Fibroblast of mammary gland (primary cell): ENCODE measurements at regions not wholly inside any gene's neighbourhood (a gene's known extent, or its start where the extent isn't known, plus 50 kb on each side); places are given as distances from the start of the nearest gene placed in this dataset.

Source experiments
- DNase-seq: peaks from one replicate; pipeline ENCODE4 v3.0.0-alpha.2; 2010; ENCODE audit warnings: low read depth
- H3K4me3 ChIP-seq: 2 replicates; pipeline ENCODE4 v1.5.1; 2011; ENCODE audit warnings: low read depth, mild to moderate bottlenecking, low read length, moderate library complexity; ENCODE audit not compliant: control insufficient read depth
- CTCF ChIP-seq: conservative IDR thresholded peaks from 2 replicates; pipeline ENCODE4 v1.5.1; 2011; ENCODE audit warnings: low read depth, low read length, inconsistent platforms; ENCODE audit not compliant: control insufficient read depth, insufficient read depth

- DNase-seq, result no peak
- no peak for TF ChIP-seq CTCF
- H3K4me3 ChIP-seq, result no peak overlapping the region
These were observed 122.8 kb downstream of the TMEM18 start for GRCh38 chr2:554444-554843.

GRCh38 chr2:552906-553305, 124.3 kb downstream of the TMEM18 start:
- TF ChIP-seq CTCF, result no peak
- H3K4me3 ChIP-seq, result no peak overlapping the region
- no peak for DNase-seq

GRCh38 chr2:551621-552020, 125.6 kb downstream of the TMEM18 start:
- DNase-seq, result no peak
- no peak for TF ChIP-seq CTCF
- no peak overlapping the region for H3K4me3 ChIP-seq

- no peak overlapping the region for H3K4me3 ChIP-seq
- TF ChIP-seq CTCF, result no peak
- DNase-seq, result no peak
These were observed 126.2 kb downstream of the TMEM18 start for GRCh38 chr2:550860-551567.

GRCh38 chr2:545711-546650, 131.2 kb downstream of the TMEM18 start:
- TF ChIP-seq CTCF, result no peak
- H3K4me3 ChIP-seq, result no peak overlapping the region
- DNase-seq, result no peak

- TF ChIP-seq CTCF, result no peak
- H3K4me3 ChIP-seq, result no peak overlapping the region
- no peak for DNase-seq
These were observed 132.0 kb downstream of the TMEM18 start for GRCh38 chr2:545228-545627.
